ENCODE measurements at regions not wholly inside any gene's neighbourhood (a gene's known extent, or its start where the extent isn't known, plus 50 kb on each side); places are given as distances from the start of the nearest gene placed in this dataset.

GRCh38 chr7:23956772-23957576, 247.0 kb downstream of the STK31 start:
- no peak overlapping the region for H3K4me3 ChIP-seq
- TF ChIP-seq POLR2AphosphoS5 (IDR thresholded peaks at IDR 0.05; ENCODE audit: insufficient read depth in 1 of 2, low read depth in 1 of 2), result no peak
- TF ChIP-seq POLR2A (IDR thresholded peaks at IDR 0.05), result no peak
- TF ChIP-seq CTCF (IDR thresholded peaks at IDR 0.05), result no peak
- no peaks in the 10 kb centered on the region for H3K9me3 ChIP-seq
- DNase-seq (ENCODE audit: extremely low spot score in 2 of 2), result no peak
- H3K27ac ChIP-seq, result no peak overlapping the region
- no peaks in the 10 kb centered on the region for H3K36me3 ChIP-seq
- H3K27me3 ChIP-seq, result no peaks in the 10 kb centered on the region
- no peaks in the 10 kb centered on the region for H3K4me1 ChIP-seq
- intact Hi-C loops (cut with DNase I), result no loop called here

GRCh38 chr7:23959821-23960220, 249.8 kb downstream of the STK31 start:
- Histone ChIP-seq H3K27ac (no peak overlapping the region), H3K4me1 (no peaks in the 10 kb centered on the region), H3K36me3 (no peaks in the 10 kb centered on the region), H3K9me3 (no peaks in the 10 kb centered on the region), H3K27me3 (no peaks in the 10 kb centered on the region), H3K4me3 (no peak overlapping the region)
- no peak for DNase-seq (ENCODE audit: extremely low spot score in 2 of 2)
- intact Hi-C loops (cut with DNase I), result no loop called here
- no peak for TF ChIP-seq CTCF (IDR thresholded peaks at IDR 0.05)
- TF ChIP-seq POLR2A (IDR thresholded peaks at IDR 0.05), result no peak
- no peak for TF ChIP-seq POLR2AphosphoS5 (IDR thresholded peaks at IDR 0.05; ENCODE audit: insufficient read depth in 1 of 2, low read depth in 1 of 2)

GRCh38 chr7:23960361-23960760, 250.3 kb downstream of the STK31 start:
- no peaks in the 10 kb centered on the region for H3K36me3 ChIP-seq
- no peaks in the 10 kb centered on the region for H3K27me3 ChIP-seq
- DNase-seq (ENCODE audit: extremely low spot score in 2 of 2), result no peak
- H3K4me3 ChIP-seq, result no peak overlapping the region
- no peaks in the 10 kb centered on the region for H3K9me3 ChIP-seq
- TF ChIP-seq POLR2AphosphoS5 (IDR thresholded peaks at IDR 0.05; ENCODE audit: insufficient read depth in 1 of 2, low read depth in 1 of 2), result no peak
- TF ChIP-seq POLR2A (IDR thresholded peaks at IDR 0.05), result no peak
- TF ChIP-seq CTCF (IDR thresholded peaks at IDR 0.05), result no peak
- H3K27ac ChIP-seq, result no peak overlapping the region
- no peaks in the 10 kb centered on the region for H3K4me1 ChIP-seq
- intact Hi-C loops (cut with DNase I), result no loop called here

GRCh38 chr7:23963461-23964165, 253.6 kb downstream of the STK31 start:
- intact Hi-C loops (cut with DNase I), result no loop called here
- DNase-seq (ENCODE audit: extremely low spot score in 2 of 2), result no peak
- no peaks in the 10 kb centered on the region for H3K9me3 ChIP-seq
- H3K4me3 ChIP-seq, result no peak overlapping the region
- H3K4me1 ChIP-seq, result no peaks in the 10 kb centered on the region
- no peaks in the 10 kb centered on the region for H3K36me3 ChIP-seq
- H3K27ac ChIP-seq, result no peak overlapping the region
- no peak for TF ChIP-seq CTCF (IDR thresholded peaks at IDR 0.05)
- TF ChIP-seq POLR2A (IDR thresholded peaks at IDR 0.05), result no peak
- no peak for TF ChIP-seq POLR2AphosphoS5 (IDR thresholded peaks at IDR 0.05; ENCODE audit: insufficient read depth in 1 of 2, low read depth in 1 of 2)
- H3K27me3 ChIP-seq, result no peaks in the 10 kb centered on the region

GRCh38 chr7:23964715-23965114, 254.7 kb downstream of the STK31 start:
- no peak for TF ChIP-seq CTCF (IDR thresholded peaks at IDR 0.05)
- no peak for TF ChIP-seq POLR2A (IDR thresholded peaks at IDR 0.05)
- no peak for TF ChIP-seq POLR2AphosphoS5 (IDR thresholded peaks at IDR 0.05; ENCODE audit: insufficient read depth in 1 of 2, low read depth in 1 of 2)
- DNase-seq (ENCODE audit: extremely low spot score in 2 of 2), result no peak
- Histone ChIP-seq H3K9me3 (no peaks in the 10 kb centered on the region), H3K4me3 (no peak overlapping the region), H3K27me3 (no peaks in the 10 kb centered on the region), H3K36me3 (no peaks in the 10 kb centered on the region), H3K4me1 (no peaks in the 10 kb centered on the region), H3K27ac (no peak overlapping the region)
- intact Hi-C loops (cut with DNase I), result no loop called here
